ENCODE measurements at regions not wholly inside any gene's neighbourhood (a gene's known extent, or its start where the extent isn't known, plus 50 kb on each side); places are given as distances from the start of the nearest gene placed in this dataset.

GRCh38 chr15:38671675-38672254 is 107.2 kb upstream of the RASGRP1 start:
- DNase-seq, result peak in 2 of 56 donors; percentile 1 to 5

- DNase-seq, result no peak
These were observed 107.7 kb upstream of the RASGRP1 start for GRCh38 chr15:38672273-38672672.

GRCh38 chr15:38672814-38673670 is 108.4 kb upstream of the RASGRP1 start:
- DNase-seq, result no peak

- DNase-seq, result no peak
These were observed 109.8 kb upstream of the RASGRP1 start for GRCh38 chr15:38674448-38674847.

GRCh38 chr15:38678281-38678680 is 113.7 kb upstream of the RASGRP1 start:
- no peak for DNase-seq

- DNase-seq, result no peak
These were observed 116.2 kb upstream of the RASGRP1 start for GRCh38 chr15:38680775-38681174.

GRCh38 chr15:38682363-38682762 is 117.7 kb upstream of the RASGRP1 start:
- DNase-seq, result no peak

- no peak for DNase-seq
These were observed 118.2 kb upstream of the RASGRP1 start for GRCh38 chr15:38682861-38683260.

- peak in 39 of 56 donors; percentile 2 to 75 (median 30) for DNase-seq
These were observed 119.0 kb upstream of the RASGRP1 start for GRCh38 chr15:38683382-38684242.

- no peak for DNase-seq
These were observed 119.9 kb upstream of the RASGRP1 start for GRCh38 chr15:38684440-38685010.

- no peak for DNase-seq
These were observed 121.2 kb upstream of the RASGRP1 start for GRCh38 chr15:38685686-38686339.

- no peak for DNase-seq
These were observed 122.7 kb upstream of the RASGRP1 start for GRCh38 chr15:38687340-38687739.

- DNase-seq, result no peak
These were observed 123.3 kb upstream of the RASGRP1 start for GRCh38 chr15:38687775-38688495.

GRCh38 chr15:38688761-38689160 is 124.1 kb upstream of the RASGRP1 start:
- DNase-seq, result no peak

GRCh38 chr15:38689522-38689921 is 124.9 kb upstream of the RASGRP1 start:
- DNase-seq, result no peak

GRCh38 chr15:38690216-38690615 is 125.6 kb upstream of the RASGRP1 start:
- DNase-seq, result no peak

- DNase-seq, result peak in 45 of 56 donors; percentile 2 to 82 (median 27)
These were observed 126.2 kb upstream of the RASGRP1 start for GRCh38 chr15:38690719-38691332.

- no peak for DNase-seq
These were observed 126.8 kb upstream of the RASGRP1 start for GRCh38 chr15:38691377-38691776.

GRCh38 chr15:38691965-38692788 is 127.6 kb upstream of the RASGRP1 start:
- DNase-seq, result no peak

Measured in amygdala (tissue), 56 donors.